WERI-Rb-1 (cell line): ENCODE measurements at regions not wholly inside any gene's neighbourhood (a gene's known extent, or its start where the extent isn't known, plus 50 kb on each side); places are given as distances from the start of the nearest gene placed in this dataset.

Source experiments
- DNase-seq: peaks from one replicate; pipeline ENCODE4 v3.0.0-alpha.2; 2020
- H3K27ac ChIP-seq: fragments of 250-450 bp; sonication (Bioruptor Pico); 2 replicates; pipeline ENCODE4 v1.5.1; 2020; ENCODE audit warnings: mild to moderate bottlenecking, moderate library complexity
- H3K27me3 ChIP-seq: fragments of 250-450 bp; sonication (Bioruptor Pico); 2 replicates; pipeline ENCODE4 v1.5.1; 2021; ENCODE audit warnings: mild to moderate bottlenecking, low read depth, moderate library complexity; ENCODE audit not compliant: insufficient read depth, severe bottlenecking
- H3K36me3 ChIP-seq: fragments of 250-450 bp; sonication (Bioruptor Pico); 2 replicates; pipeline ENCODE4 v1.5.1; 2020; ENCODE audit warnings: mild to moderate bottlenecking, moderate library complexity
- H3K4me3 ChIP-seq: 2 replicates; pipeline ENCODE4 v1.5.1; 2011; ENCODE audit warnings: low read depth, mild to moderate bottlenecking, control low read depth, low read length
- H3K9me3 ChIP-seq: fragments of 250-450 bp; sonication (Bioruptor Pico); 2 replicates; pipeline ENCODE4 v1.5.1; 2021; ENCODE audit warnings: mild to moderate bottlenecking, moderate library complexity; ENCODE audit not compliant: severe bottlenecking
- CTCF ChIP-seq: IDR thresholded peaks from 2 replicates; pipeline ENCODE4 v1.5.1; 2011; ENCODE audit warnings: low read depth, mild to moderate bottlenecking, control low read depth, inconsistent platforms, low read length

- peak overlapping the region; percentile 92 for H3K27ac ChIP-seq
- no peak for TF ChIP-seq CTCF
- H3K36me3 ChIP-seq: no peaks in the 10 kb centered on the region
- no peaks in the 10 kb centered on the region for H3K27me3 ChIP-seq
- no peaks in the 10 kb centered on the region for H3K9me3 ChIP-seq
- peak overlapping the region; percentile 20; the same call in 1 of the 2 replicates for H3K4me3 ChIP-seq
- peak; percentile 14 for DNase-seq
Observed at GRCh38 chr1:224502459-224503160, 68.0 kb upstream of the WDR26 start.

- peak; percentile 92 for DNase-seq
- Histone ChIP-seq H3K9me3 (no peaks in the 10 kb centered on the region), H3K36me3 (no peaks in the 10 kb centered on the region), H3K27me3 (no peaks in the 10 kb centered on the region), H3K4me3 (peak overlapping the region; percentile 20; the same call in 1 of the 2 replicates), H3K27ac (peak overlapping the region; percentile 92)
- peak; percentile 21; the same call in 1 of the 2 replicates for TF ChIP-seq CTCF
Observed at GRCh38 chr1:224503161-224504118, 68.8 kb upstream of the WDR26 start.

DNA sequence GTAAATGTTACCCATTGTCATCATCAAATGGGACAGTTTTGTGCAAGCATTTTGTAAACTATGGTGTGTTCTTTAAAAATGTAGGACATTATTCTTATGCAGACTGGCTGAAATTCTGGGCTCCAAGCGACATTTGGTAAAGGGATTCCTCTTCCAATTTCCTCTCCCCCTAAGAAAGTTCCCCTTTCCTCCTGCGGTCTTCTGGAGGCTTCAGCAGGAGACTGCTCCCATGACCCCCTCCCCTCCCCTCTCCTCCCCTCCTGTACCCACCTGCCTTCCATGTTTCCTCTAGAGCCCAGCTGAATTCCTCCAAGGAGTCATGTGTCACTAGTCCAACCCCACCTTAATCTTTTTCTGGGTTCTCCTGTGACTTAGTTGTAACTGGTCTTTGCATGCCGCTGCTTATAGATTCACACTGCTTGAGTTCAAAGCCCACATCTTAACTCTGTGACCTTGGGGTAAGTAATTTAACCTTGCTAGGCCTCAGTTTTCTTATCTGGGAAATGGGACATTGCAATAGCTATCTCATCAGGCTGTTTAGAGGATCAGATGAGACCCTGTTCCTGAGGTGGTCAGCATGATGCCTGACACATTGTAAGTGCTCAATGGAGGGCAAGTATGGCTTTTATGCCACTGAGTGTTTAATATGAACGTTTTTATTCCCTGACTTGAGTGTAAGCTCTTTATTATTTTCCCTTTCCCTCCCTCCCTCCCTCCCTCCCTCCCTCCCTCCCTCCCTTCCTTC lies 69.9 kb upstream of the WDR26 start:
- Histone ChIP-seq H3K27me3 (no peaks in the 10 kb centered on the region), H3K9me3 (no peaks in the 10 kb centered on the region), H3K36me3 (no peaks in the 10 kb centered on the region), H3K4me3 (no peak overlapping the region), H3K27ac (no peak overlapping the region)
- no peak for DNase-seq
- TF ChIP-seq CTCF: no peak

DNA sequence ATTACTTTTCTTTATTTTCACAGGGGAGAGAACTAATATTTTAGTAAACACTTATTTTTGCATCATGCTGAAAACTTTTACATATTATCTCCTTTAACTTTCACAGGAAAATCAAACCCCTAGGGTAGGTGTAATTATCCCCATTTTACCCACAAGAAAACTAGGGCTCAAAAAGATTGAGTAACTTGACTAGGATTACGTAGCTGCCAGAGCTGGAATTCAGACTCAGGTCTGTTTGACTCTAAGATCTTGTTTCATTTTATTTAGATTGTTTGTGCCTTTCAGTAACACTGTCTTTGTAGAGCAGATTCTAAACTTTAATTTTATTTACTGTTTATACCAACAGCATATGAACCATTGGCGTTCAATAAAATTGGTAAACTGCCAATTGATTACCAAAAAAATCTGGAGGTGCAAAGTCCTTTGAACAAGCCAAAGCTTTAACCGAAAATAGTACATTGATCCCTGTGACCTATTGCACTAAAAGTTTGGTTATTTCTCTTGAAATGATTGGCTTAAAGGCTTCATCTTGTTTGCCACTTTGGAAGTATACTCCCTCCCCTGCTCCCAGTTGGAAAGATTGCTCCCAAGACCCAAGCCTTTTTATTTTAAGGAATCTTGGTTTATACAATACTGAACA lies 71.0 kb upstream of the WDR26 start:
- no peaks in the 10 kb centered on the region for H3K9me3 ChIP-seq
- H3K36me3 ChIP-seq: no peaks in the 10 kb centered on the region
- no peaks in the 10 kb centered on the region for H3K27me3 ChIP-seq
- TF ChIP-seq CTCF: no peak
- H3K4me3 ChIP-seq: no peak overlapping the region
- H3K27ac ChIP-seq: no peak overlapping the region
- DNase-seq: no peak

DNA sequence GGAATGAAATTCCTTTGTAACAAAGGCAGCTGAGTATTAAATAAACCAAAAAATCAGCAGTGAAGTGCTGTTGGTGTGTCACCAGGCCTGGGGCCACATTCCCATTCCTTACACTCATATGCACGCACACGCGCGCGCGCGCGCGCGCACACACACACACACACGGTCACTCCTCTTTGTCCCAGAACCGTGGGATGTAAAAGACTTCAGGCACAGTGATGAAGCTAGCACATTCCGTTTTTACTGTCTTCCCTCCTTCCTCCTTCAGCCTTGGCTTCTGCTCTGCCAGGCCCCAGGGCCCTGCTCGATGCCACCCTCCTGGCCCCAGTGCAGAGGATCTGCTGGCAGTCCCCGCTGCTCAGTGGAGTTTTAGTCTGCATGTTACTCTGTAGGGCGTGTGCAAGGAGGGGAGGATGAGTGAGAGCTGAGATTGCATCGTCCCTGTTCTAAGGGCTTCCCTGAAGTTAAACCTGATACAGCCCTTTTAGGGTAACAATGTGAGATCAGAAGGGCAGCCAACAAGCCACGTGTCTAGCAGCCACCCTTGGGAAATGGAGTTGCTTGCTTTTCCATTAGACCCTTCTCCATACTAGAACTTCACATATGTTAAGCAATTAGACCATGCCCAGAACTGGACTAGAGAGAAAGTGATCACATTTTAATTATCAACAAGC lies 71.7 kb upstream of the WDR26 start:
- DNase-seq: no peak
- H3K4me3 ChIP-seq: no peak overlapping the region
- no peak for TF ChIP-seq CTCF
- no peaks in the 10 kb centered on the region for H3K9me3 ChIP-seq
- no peak overlapping the region for H3K27ac ChIP-seq
- no peaks in the 10 kb centered on the region for H3K36me3 ChIP-seq
- no peaks in the 10 kb centered on the region for H3K27me3 ChIP-seq
